ENCODE measurements at regions not wholly inside any gene's neighbourhood (a gene's known extent, or its start where the extent isn't known, plus 50 kb on each side); places are given as distances from the start of the nearest gene placed in this dataset.

GRCh38 chr12:46449856-46450255, 77.3 kb upstream of the SLC38A2 start:
- no peak for TF ChIP-seq CBX8 (IDR thresholded peaks at IDR 0.05)
- TF ChIP-seq PBX3 (IDR thresholded peaks at IDR 0.05): no peak
- no peak for TF ChIP-seq CTCF (IDR thresholded peaks at IDR 0.05)
- no peak for TF ChIP-seq POLR2A (IDR thresholded peaks at IDR 0.05; ENCODE audit: low read length)
- no peak for TF ChIP-seq ELK1 (IDR thresholded peaks at IDR 0.05; ENCODE audit: low read depth, low read length)
- TF ChIP-seq RAD21 (conservative IDR thresholded peaks at IDR 0.05 in 1 of 2, IDR thresholded peaks at IDR 0.05 in 1 of 2): no peak
- TF ChIP-seq HDAC2 (IDR thresholded peaks at IDR 0.05): no peak
- TF ChIP-seq MAFK (IDR thresholded peaks at IDR 0.05; ENCODE audit: partially characterized antibody): no peak
- TF ChIP-seq POLR2AphosphoS2 (conservative IDR thresholded peaks at IDR 0.05; ENCODE audit: low read length): no peak
- TF ChIP-seq FOSL2 (IDR thresholded peaks at IDR 0.05): no peak
- no peak for TF ChIP-seq FOSL2 (CRISPR knock-in tag; IDR thresholded peaks at IDR 0.05)
- no peak for TF ChIP-seq HMGXB4 (CRISPR knock-in tag; IDR thresholded peaks at IDR 0.05; ENCODE audit: borderline replicate concordance)
- no peak for TF ChIP-seq CBX2 (IDR thresholded peaks at IDR 0.05; ENCODE audit: borderline replicate concordance, low read depth)

Measured in A549 (cell line).